ENCODE measurements at regions not wholly inside any gene's neighbourhood (a gene's known extent, or its start where the extent isn't known, plus 50 kb on each side); places are given as distances from the start of the nearest gene placed in this dataset.

DNA sequence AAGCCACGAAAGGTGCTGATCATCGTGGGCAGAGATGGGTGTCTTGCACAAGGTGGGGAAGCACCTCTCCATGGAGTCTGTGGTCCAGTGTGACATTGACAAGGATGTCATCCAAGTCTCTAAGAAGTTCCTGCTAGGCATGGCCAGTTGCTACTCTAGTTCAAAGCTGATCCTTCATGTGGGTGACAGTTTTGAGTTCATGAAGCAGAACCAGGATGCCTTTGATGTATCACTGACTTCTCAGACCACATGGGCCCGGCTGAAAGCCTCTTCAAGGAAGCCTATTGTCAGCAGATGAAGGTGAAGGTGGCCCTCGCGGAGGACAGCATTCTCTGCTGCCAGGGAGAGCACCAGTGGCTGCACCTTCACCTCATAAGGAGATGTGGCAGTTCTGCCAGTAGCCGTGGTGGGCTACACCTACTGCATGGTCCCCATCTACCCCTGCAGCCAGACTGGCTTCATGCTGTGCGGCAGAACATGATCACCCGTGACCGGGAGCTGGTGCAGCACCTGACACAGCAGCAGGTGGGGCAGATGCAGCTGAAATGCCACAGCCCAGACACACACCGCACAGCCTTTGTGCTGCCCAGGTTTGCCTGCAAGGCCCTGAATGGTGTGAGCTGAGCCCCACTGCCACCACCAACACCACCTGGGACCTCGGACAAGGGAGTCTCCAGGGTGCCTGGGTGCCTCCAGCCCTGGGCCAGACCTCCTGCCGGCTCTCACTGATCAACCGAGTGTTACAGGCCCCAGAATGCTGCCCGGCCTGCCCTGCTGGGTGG lies 75.0 kb upstream of the SULF2 start:
- TF ChIP-seq CTCF (IDR thresholded peaks at IDR 0.05) (no peak), POLR2A (IDR thresholded peaks at IDR 0.05) (no peak)
